ENCODE measurements at regions not wholly inside any gene's neighbourhood (a gene's known extent, or its start where the extent isn't known, plus 50 kb on each side); places are given as distances from the start of the nearest gene placed in this dataset.

- TF ChIP-seq CTCF (conservative IDR thresholded peaks at IDR 0.05; ENCODE audit: low read depth, low read length) = no peak
- no peak for DNase-seq (ENCODE audit: low read depth)
- no peak overlapping the region for H3K4me3 ChIP-seq (ENCODE audit: low read depth, low read length)
Measured at GRCh38 chr11:27582621-27583020, 76.1 kb upstream of the LIN7C start.

- no peak overlapping the region for H3K4me3 ChIP-seq (ENCODE audit: low read depth, low read length)
- TF ChIP-seq CTCF (conservative IDR thresholded peaks at IDR 0.05; ENCODE audit: low read depth, low read length) = no peak
- DNase-seq (ENCODE audit: low read depth) = no peak
Measured at GRCh38 chr11:27574342-27574741, 67.8 kb upstream of the LIN7C start.

DNA sequence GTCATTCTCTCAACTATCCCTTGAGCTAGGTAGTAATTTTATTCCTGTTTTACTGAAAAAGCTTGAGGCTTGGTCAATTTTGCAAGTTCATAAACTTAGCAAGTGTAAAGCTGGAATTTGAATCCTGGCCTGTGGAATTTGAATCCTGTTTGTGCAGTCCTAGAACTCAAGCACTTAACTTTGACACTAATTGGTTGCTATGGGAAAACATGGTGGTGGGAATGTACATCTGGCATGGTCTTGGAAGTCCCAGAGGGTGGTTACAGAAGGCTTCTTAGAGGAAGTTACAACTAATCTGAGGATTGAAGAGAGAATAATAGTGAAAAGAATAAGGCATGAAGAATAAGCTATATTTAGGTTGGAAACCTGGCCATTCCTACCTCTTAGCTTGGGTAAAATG is 66.5 kb upstream of the LIN7C start:
- no peak overlapping the region for H3K4me3 ChIP-seq (ENCODE audit: low read depth, low read length)
- no peak for TF ChIP-seq CTCF (conservative IDR thresholded peaks at IDR 0.05; ENCODE audit: low read depth, low read length)
- no peak for DNase-seq (ENCODE audit: low read depth)

DNA sequence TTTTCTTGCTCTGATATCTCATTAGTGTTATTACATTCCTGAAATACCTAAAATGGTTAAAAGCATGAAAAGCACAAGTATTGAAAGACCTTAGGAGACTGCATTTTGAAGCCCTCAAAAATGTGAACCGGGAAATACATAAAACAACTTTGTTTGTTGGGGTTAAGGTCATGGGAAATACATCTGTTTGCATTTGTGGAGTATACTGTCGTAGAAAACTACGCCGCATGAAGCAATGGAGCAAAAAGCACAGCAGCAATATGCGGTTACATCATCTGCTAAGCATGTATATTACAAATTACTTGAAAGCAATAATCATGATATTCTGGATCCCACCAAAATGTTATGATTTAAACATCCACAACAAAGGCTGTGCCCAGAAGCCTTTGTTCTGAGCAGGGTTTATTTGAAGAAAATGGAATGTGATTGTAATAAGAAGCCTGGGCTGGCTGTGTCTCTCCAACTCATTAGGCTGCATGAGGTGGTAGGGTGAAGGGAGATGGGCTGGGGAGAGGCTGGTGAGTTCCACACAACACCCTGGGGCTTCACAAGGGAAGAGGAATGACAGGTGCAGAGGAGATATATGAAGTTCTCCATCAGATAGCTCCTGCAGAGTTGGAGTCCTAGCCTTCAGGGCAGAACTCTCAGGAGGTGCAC is 64.7 kb upstream of the LIN7C start:
- TF ChIP-seq CTCF (conservative IDR thresholded peaks at IDR 0.05; ENCODE audit: low read depth, low read length) = no peak
- no peak for DNase-seq (ENCODE audit: low read depth)
- no peak overlapping the region for H3K4me3 ChIP-seq (ENCODE audit: low read depth, low read length)

GRCh38 chr11:27570542-27570941 is 64.0 kb upstream of the LIN7C start:
- H3K4me3 ChIP-seq (ENCODE audit: low read depth, low read length) = no peak overlapping the region
- no peak for TF ChIP-seq CTCF (conservative IDR thresholded peaks at IDR 0.05; ENCODE audit: low read depth, low read length)
- no peak for DNase-seq (ENCODE audit: low read depth)

DNA sequence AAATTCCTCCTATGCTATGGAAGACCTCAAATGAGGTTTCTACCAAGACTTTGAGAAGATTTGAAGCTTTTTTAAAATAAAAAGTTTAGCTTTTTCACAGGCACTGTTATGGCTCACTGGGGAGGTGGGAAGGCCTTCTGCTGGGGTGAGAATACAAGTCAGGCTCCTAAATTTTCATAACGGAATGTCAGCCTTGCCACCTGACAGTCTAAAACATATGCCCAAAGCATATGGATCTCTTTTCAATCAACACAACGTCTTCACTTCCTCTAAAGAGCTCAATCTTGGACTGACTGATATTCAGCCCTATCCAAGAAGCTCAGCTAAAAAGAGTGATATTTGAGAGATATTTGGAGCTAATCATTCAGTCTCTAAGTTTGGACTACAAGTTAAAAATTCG is 57.1 kb upstream of the LIN7C start:
- TF ChIP-seq CTCF (conservative IDR thresholded peaks at IDR 0.05; ENCODE audit: low read depth, low read length) = no peak
- DNase-seq (ENCODE audit: low read depth) = no peak
- H3K4me3 ChIP-seq (ENCODE audit: low read depth, low read length) = no peak overlapping the region

GRCh38 chr11:27563201-27563600 is 56.6 kb upstream of the LIN7C start:
- H3K4me3 ChIP-seq (ENCODE audit: low read depth, low read length) = no peak overlapping the region
- TF ChIP-seq CTCF (conservative IDR thresholded peaks at IDR 0.05; ENCODE audit: low read depth, low read length) = no peak
- DNase-seq (ENCODE audit: low read depth) = no peak

All from epithelial cell of proximal tubule (primary cell).